Daoy (cell line): ENCODE measurements at regions not wholly inside any gene's neighbourhood (a gene's known extent, or its start where the extent isn't known, plus 50 kb on each side); places are given as distances from the start of the nearest gene placed in this dataset.

Source experiments
- DNase-seq: peaks from one replicate; pipeline ENCODE4 v3.0.0-alpha.2; 2015; ENCODE audit warnings: low read depth

- DNase-seq = no peak
Measured at GRCh38 chr3:14590569-14590968, 50.4 kb upstream of the GRIP2 start.

- DNase-seq = no peak
Measured at GRCh38 chr3:14592390-14592789, 52.2 kb upstream of the GRIP2 start.

- DNase-seq = no peak
Measured at GRCh38 chr3:14592836-14593235, 52.7 kb upstream of the GRIP2 start.

- no peak for DNase-seq
Measured at GRCh38 chr3:14594234-14594633, 54.1 kb upstream of the GRIP2 start.

GRCh38 chr3:14595561-14595960 lies 55.4 kb upstream of the GRIP2 start:
- no peak for DNase-seq

- no peak for DNase-seq
Measured at GRCh38 chr3:14597266-14597665, 54.3 kb upstream of the CCDC174 start.

- peak; percentile 30 for DNase-seq
Measured at GRCh38 chr3:14598143-14598569, 53.4 kb upstream of the CCDC174 start.

GRCh38 chr3:14599488-14599887 lies 52.1 kb upstream of the CCDC174 start:
- no peak for DNase-seq

GRCh38 chr3:14600075-14600474 lies 51.5 kb upstream of the CCDC174 start:
- no peak for DNase-seq

- no peak for DNase-seq
Measured at GRCh38 chr3:14600856-14601610, 50.5 kb upstream of the CCDC174 start.

- no peak for DNase-seq
Measured at GRCh38 chr3:14601692-14602005, 49.9 kb upstream of the CCDC174 start.
